Neutrophil (primary cell): ENCODE measurements at regions not wholly inside any gene's neighbourhood (a gene's known extent, or its start where the extent isn't known, plus 50 kb on each side); places are given as distances from the start of the nearest gene placed in this dataset.

Experiments used
- H3K27ac ChIP-seq: fragments of 200-600 bp; sonication (generic); 2 replicates; pipeline ENCODE4 v1.5.1; 2016; ENCODE audit warnings: mild to moderate bottlenecking, moderate library complexity
- H3K27me3 ChIP-seq: fragments of 200-600 bp; sonication (generic); 2 replicates; pipeline ENCODE4 v1.6.0; 2016; ENCODE audit warnings: mild to moderate bottlenecking
- H3K36me3 ChIP-seq: fragments of 200-600 bp; sonication (generic); 2 replicates; pipeline ENCODE4 v1.5.1; 2017
- H3K4me1 ChIP-seq, 2 experiments: fragments of 200-600 bp in 1 of 2; sonication (generic) in 1 of 2; 1 replicate in 1 of 2; 2 replicates in 1 of 2; pipeline versions ENCODE4 v1.5.1 to v1.6.1; 2013 to 2016; ENCODE audit warnings: low read depth in 1 of 2, low read length in 1 of 2, mild to moderate bottlenecking in 1 of 2, moderate library complexity in 1 of 2; ENCODE audit not compliant: control insufficient read depth in 1 of 2, insufficient read depth in 1 of 2
- H3K4me3 ChIP-seq, 2 experiments: fragments of 200-600 bp in 1 of 2; sonication (generic) in 1 of 2; 1 replicate in 1 of 2; 2 replicates in 1 of 2; pipeline ENCODE4 v1.5.1; 2013 to 2016; ENCODE audit warnings: low read depth in 1 of 2, low read length in 1 of 2, mild to moderate bottlenecking in 1 of 2, moderate library complexity in 1 of 2
- H3K9me3 ChIP-seq: fragments of 200-600 bp; sonication (generic); 2 replicates; pipeline ENCODE4 v1.5.1; 2016
- TF ChIP-seq, protein P1 (sequence below): fragments of 200-600 bp; sonication (generic); IDR thresholded peaks from 2 replicates; pipeline ENCODE4 v1.5.1; 2016; ENCODE audit warnings: antibody characterized with exemption

DNA sequence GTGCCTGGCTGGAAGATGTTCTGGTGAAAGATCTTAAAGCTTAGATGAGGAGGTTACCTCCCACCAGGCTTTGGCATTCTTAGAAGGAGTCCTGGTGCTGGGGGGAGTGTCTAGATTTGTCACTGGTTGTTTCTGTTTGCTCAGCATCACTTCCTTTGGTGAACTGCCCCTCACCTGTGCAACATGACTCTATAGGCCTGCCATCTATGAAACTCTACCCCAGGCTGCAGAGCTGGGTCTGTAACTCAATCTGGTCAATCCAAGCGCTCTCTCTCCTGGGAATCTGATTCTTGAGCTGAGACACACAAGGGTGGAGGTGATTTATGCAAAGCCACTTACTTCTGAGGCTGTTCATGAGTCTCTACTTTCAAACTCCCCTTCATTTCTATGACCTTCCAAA is 399.4 kb downstream of the NPIPA7 start:
- H3K36me3 ChIP-seq: no peaks in the 10 kb centered on the region
- TF ChIP-seq, protein P1, sequence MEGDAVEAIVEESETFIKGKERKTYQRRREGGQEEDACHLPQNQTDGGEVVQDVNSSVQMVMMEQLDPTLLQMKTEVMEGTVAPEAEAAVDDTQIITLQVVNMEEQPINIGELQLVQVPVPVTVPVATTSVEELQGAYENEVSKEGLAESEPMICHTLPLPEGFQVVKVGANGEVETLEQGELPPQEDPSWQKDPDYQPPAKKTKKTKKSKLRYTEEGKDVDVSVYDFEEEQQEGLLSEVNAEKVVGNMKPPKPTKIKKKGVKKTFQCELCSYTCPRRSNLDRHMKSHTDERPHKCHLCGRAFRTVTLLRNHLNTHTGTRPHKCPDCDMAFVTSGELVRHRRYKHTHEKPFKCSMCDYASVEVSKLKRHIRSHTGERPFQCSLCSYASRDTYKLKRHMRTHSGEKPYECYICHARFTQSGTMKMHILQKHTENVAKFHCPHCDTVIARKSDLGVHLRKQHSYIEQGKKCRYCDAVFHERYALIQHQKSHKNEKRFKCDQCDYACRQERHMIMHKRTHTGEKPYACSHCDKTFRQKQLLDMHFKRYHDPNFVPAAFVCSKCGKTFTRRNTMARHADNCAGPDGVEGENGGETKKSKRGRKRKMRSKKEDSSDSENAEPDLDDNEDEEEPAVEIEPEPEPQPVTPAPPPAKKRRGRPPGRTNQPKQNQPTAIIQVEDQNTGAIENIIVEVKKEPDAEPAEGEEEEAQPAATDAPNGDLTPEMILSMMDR: no peak
- H3K4me3 ChIP-seq: no peak overlapping the region
- no peak overlapping the region for H3K27ac ChIP-seq
- H3K9me3 ChIP-seq: no peaks in the 10 kb centered on the region
- no peaks in the 10 kb centered on the region for H3K4me1 ChIP-seq
- H3K27me3 ChIP-seq: no peaks in the 10 kb centered on the region

DNA sequence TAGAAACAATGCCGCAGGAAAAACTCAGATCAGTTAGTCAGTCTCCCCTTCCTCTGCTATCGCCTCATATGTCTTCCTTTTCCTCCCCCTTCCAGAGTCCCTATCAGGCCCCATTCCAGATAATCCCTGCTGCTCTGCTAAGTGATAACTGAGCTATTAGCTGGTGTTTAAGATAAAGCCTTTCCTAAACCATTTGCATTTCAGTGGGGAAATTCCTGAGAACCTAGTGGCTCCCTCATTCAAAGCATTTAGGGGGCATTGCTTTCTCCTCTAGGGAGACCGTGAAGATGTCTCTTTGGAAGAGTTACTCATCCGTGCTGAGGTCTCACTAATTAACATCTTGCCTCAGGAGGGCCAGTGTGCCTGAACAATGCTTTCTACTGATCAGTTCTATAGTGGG is 401.6 kb downstream of the NPIPA7 start:
- no peak overlapping the region for H3K4me3 ChIP-seq
- no peaks in the 10 kb centered on the region for H3K27me3 ChIP-seq
- TF ChIP-seq, protein P1: no peak
- no peaks in the 10 kb centered on the region for H3K9me3 ChIP-seq
- H3K36me3 ChIP-seq: no peaks in the 10 kb centered on the region
- H3K4me1 ChIP-seq: no peaks in the 10 kb centered on the region
- H3K27ac ChIP-seq: no peak overlapping the region

DNA sequence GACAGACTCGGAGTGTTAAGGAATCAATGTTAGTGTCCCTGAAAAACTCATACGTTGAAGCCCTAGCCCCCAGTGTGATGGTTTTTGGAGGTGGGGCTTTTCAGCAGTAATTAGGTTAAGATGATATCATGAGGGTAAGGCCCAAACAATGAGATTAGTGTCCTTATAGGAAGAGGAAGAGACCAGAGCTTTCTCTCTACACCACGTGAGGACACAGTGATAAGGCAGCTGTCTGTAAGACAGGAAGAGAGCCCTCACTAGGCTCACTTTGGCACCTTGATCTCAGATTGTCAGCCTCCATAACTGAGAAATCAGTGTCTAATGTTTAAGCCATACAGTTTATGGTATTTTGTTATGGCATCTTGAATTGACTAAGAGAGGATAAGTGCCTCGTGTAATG is 403.2 kb downstream of the NPIPA7 start:
- H3K27ac ChIP-seq: no peak overlapping the region
- TF ChIP-seq, protein P1: no peak

DNA sequence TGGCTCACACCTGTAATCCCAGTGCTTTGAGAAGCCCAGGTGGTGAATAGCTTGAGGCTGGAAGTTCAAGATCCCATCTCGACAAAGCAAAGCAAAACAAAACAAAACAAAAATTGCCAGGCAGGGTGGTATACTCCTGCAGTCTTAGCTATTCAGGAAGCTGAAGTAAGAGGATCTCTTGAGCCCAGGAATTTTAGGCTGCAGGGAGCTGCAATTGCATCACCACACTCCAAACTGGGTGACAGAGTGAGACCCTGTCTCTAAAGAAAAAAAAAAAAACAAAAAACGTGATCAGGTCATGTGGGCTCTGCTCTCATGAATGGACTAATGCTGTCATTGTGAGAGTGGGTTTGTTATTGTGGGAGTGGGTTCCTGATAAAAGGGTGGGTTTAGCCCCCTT is 409.1 kb downstream of the NPIPA7 start:
- Histone ChIP-seq H3K36me3 (no peaks in the 10 kb centered on the region), H3K4me3 (no peak overlapping the region), H3K27me3 (no peaks in the 10 kb centered on the region), H3K9me3 (peaks cover 4% of the 10 kb centered on the region), H3K4me1 (no peaks in the 10 kb centered on the region), H3K27ac (no peak overlapping the region)
- TF ChIP-seq, protein P1: no peak

More for the DNA sequence above, 403.2 kb downstream of the NPIPA7 start:
- Histone ChIP-seq H3K4me1 (no peaks in the 10 kb centered on the region), H3K27me3 (no peaks in the 10 kb centered on the region), H3K9me3 (no peaks in the 10 kb centered on the region), H3K4me3 (no peak overlapping the region), H3K36me3 (no peaks in the 10 kb centered on the region)

DNA sequence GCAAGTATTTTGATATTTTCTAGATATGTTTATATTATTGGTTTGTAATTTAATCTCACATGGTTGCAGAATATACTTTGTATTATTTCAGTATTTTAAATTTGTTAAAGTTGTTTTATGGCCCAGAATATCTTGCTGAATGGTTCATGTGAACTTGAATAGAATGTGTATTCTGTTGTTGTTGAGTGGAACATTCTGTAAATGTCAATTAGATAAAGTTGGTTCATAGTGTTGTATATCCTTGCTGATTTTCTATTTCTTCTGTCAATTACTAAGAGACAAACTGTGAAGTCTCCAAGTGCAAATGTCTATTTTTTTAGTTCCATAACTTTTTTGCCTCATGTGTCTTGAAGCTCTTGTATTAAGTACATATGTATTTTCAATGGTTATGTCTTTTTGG is 411.7 kb downstream of the NPIPA7 start:
- TF ChIP-seq, protein P1: no peak
- Histone ChIP-seq H3K4me3 (no peak overlapping the region), H3K36me3 (no peaks in the 10 kb centered on the region), H3K27me3 (no peaks in the 10 kb centered on the region), H3K9me3 (peaks cover 4% of the 10 kb centered on the region), H3K27ac (no peak overlapping the region), H3K4me1 (no peaks in the 10 kb centered on the region)

DNA sequence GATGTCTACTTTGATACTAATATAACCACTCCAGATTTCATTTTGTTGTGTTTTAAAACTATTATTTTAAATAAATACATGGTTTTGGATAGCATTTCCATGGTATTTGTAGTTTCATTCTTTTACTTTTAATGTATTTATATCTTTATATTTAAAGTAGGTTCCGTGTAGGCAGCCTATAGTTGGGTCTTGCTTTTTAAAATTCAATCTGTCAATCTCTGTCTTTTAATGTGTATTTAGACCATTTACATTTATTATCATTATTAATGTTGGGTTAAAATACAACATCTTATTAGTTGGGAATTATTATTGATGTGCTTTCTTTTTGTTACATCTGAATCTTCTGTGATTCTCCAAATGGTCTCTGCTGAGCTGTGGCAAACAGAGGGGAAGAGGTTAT is 412.1 kb downstream of the NPIPA7 start:
- Histone ChIP-seq H3K27ac (no peak overlapping the region), H3K4me1 (no peaks in the 10 kb centered on the region), H3K9me3 (peaks cover 4% of the 10 kb centered on the region), H3K27me3 (no peaks in the 10 kb centered on the region), H3K4me3 (no peak overlapping the region), H3K36me3 (no peaks in the 10 kb centered on the region)
- TF ChIP-seq, protein P1: no peak
